ENCODE measurements at regions not wholly inside any gene's neighbourhood (a gene's known extent, or its start where the extent isn't known, plus 50 kb on each side); places are given as distances from the start of the nearest gene placed in this dataset.
"Not testable (repeated sequence)": the region's sequence is repeated elsewhere in the genome, so short reads cannot be mapped to it uniquely, and the experiment has no call there.

DNA sequence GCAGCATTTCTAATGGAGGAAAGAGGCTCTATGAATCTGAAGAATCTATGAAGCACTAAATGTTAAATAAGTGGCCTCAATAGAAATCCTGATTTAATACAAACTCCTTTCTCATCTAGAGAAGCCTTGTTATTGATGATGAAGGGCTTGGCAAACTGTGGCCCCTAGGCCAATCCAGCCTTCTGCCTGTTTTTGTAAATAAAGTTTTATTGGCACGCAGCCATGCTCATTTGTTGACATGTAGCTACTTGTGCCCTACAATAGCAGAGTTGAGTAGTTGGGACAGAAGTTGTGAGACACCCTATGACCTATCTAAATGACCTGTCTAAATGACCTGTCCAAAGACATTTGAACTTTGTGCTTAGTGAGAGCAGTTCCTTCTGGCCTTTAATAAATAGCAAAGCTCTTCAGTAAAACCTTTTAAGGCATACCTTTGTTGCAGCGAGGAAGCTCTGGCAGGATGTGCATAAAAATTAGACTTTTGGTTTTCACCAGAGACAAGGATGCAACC is 484.4 kb upstream of the SPRED2 start:
- H3K4me1 Mint-ChIP-seq, result peaks cover 0 to 2% of the 10 kb centered on the region in 2 donors
- H3K9me3 Mint-ChIP-seq, result peaks cover 0 to 2% (median 0%) of the 10 kb centered on the region in 6 donors
- no peak for DNase-seq
- no peaks in the 10 kb centered on the region for H3K27me3 Mint-ChIP-seq (ENCODE audit: low read depth in 3 of 3)
- H3K4me3 Mint-ChIP-seq, result no peak overlapping the region
- no peaks in the 10 kb centered on the region for H3K36me3 Mint-ChIP-seq
- no peak overlapping the region for H3K27ac Mint-ChIP-seq

DNA sequence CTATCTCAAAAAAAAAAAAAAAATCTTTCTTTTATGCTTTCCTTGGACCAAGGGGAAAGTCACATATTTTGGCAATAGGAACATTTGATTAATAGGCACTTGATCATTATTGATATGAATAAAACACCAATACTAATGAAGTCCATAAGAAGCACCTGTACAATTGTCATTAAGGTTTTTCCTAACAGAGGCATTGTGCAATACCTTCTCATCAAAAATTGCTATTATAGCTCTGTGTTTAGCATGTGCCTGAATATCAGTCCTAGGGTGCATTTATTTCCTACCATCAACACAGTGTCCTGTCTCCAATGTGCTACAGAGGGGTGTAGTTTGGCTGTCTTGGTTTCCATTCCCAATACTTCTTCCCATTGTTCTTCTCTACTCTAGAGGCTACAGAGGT is 483.8 kb upstream of the SPRED2 start:
- DNase-seq, result no peak
- H3K27ac Mint-ChIP-seq, result no peak overlapping the region
- H3K27me3 Mint-ChIP-seq (ENCODE audit: low read depth in 3 of 3), result no peaks in the 10 kb centered on the region
- peaks cover 0 to 2% (median 0%) of the 10 kb centered on the region in 6 donors for H3K9me3 Mint-ChIP-seq
- H3K4me3 Mint-ChIP-seq, result no peak overlapping the region
- H3K36me3 Mint-ChIP-seq, result no peaks in the 10 kb centered on the region
- H3K4me1 Mint-ChIP-seq, result no peaks in the 10 kb centered on the region

- Mint-ChIP-seq H3K4me3 (no peak overlapping the region), H3K36me3 (no peaks in the 10 kb centered on the region), H3K27ac (no peak overlapping the region), H3K4me1 (no peaks in the 10 kb centered on the region), H3K27me3 (ENCODE audit: low read depth in 3 of 3) (no peaks in the 10 kb centered on the region), H3K9me3 (peaks cover 0 to 2% (median 0%) of the 10 kb centered on the region in 6 donors)
- no peak for DNase-seq
Observed at GRCh38 chr2:65915273-65915672, 482.9 kb upstream of the SPRED2 start.

DNA sequence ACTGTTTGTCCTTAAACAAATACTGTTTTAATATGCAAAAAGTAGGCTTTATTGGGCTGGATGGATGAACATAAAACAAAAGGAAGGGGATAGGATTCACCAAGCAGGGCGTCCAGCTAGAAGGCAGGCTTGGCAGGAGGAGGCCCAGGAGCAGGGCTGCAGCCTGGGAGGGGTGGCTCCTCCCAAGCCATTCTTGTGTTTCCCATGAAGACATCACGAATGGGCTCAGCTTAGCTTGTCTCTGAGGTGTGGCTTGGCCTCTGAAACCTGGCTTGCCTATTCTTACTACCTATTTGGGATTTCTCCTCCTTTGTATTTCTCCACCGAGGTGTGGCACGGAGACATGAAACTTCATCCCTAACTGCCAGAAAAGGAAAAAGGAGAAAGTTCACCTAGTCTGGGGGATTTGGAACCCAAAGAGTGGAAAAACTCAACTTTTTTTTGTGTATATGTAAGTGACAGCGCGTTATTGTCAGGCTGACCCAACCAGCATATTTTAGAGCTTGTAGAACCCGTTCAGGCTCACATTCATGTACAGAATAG is 481.9 kb upstream of the SPRED2 start:
- no peaks in the 10 kb centered on the region for H3K4me1 Mint-ChIP-seq
- no peak overlapping the region for H3K4me3 Mint-ChIP-seq
- no peaks in the 10 kb centered on the region for H3K27me3 Mint-ChIP-seq (ENCODE audit: low read depth in 3 of 3)
- no peak overlapping the region for H3K27ac Mint-ChIP-seq
- no peak for DNase-seq
- no peaks in the 10 kb centered on the region for H3K36me3 Mint-ChIP-seq
- H3K9me3 Mint-ChIP-seq, result peaks cover 0 to 2% (median 0%) of the 10 kb centered on the region in 6 donors

- H3K27ac Mint-ChIP-seq, result no peak overlapping the region
- no peaks in the 10 kb centered on the region for H3K27me3 Mint-ChIP-seq (ENCODE audit: low read depth in 3 of 3)
- no peak overlapping the region for H3K4me3 Mint-ChIP-seq
- no peaks in the 10 kb centered on the region for H3K36me3 Mint-ChIP-seq
- peaks cover 0 to 2% (median 0%) of the 10 kb centered on the region in 6 donors for H3K9me3 Mint-ChIP-seq
- H3K4me1 Mint-ChIP-seq, result no peaks in the 10 kb centered on the region
- DNase-seq, result no peak
Observed at GRCh38 chr2:65913813-65914212, 481.4 kb upstream of the SPRED2 start.

DNA sequence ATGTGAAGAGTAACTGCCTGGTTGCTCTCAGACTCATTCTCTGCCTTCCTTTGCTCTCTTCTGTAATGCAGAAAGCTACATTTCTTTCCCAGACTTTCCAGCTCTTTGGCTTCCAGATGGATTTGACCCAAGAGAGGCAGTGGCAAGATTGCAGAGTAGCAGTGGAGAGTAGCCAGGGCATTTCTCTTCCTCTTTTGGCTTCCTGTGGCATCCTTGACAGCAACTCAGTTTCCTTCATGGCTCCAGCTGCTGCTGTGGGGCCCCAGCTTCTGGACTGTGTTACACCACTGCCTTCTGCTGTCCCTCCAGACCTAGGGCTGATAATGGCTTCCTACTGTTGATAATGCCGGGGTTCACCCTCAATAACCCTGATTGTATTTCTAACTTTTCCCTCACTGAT is 469.4 kb upstream of the SPRED2 start:
- H3K27me3 Mint-ChIP-seq (ENCODE audit: low read depth in 3 of 3), result peaks cover 0 to 4% (median 2%) of the 10 kb centered on the region in 3 donors
- peaks cover 0 to 12% (median 3%) of the 10 kb centered on the region in 6 donors for H3K9me3 Mint-ChIP-seq
- no peak for DNase-seq
- no peaks in the 10 kb centered on the region for H3K4me1 Mint-ChIP-seq
- H3K4me3 Mint-ChIP-seq, result no peak overlapping the region
- H3K27ac Mint-ChIP-seq, result no peak overlapping the region
- no peaks in the 10 kb centered on the region for H3K36me3 Mint-ChIP-seq

GRCh38 chr2:65896446-65896845 is 464.0 kb upstream of the SPRED2 start:
- H3K4me3 Mint-ChIP-seq, result no peak overlapping the region
- no peaks in the 10 kb centered on the region for H3K4me1 Mint-ChIP-seq
- DNase-seq, result no peak
- no peaks in the 10 kb centered on the region for H3K36me3 Mint-ChIP-seq
- no peak overlapping the region for H3K27ac Mint-ChIP-seq
- peaks cover 0 to 8% (median 2%) of the 10 kb centered on the region in 6 donors for H3K9me3 Mint-ChIP-seq
- peaks cover 0 to 4% (median 2%) of the 10 kb centered on the region in 3 donors for H3K27me3 Mint-ChIP-seq (ENCODE audit: low read depth in 3 of 3)

DNA sequence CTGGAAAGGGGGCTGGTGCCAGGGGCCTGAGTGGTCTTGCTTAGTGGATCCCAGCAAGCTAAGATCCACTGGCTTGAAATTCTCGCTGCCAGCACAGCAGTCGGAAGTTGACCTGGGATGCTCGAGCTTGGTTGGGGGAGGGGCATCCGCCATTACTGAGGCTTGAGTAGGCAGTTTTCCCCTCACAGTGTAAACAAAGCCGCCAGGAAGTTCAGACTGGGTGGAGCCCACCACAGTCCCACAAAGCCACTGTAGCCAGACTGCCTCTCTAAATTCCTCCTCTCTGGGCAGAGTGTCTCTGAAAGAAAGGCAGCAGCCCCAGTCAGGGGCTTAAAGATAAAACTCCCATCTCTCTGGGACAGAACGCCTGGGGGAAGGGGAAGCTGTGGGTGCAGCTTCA is 457.7 kb upstream of the SPRED2 start:
- not testable (repeated sequence) for H3K27me3 Mint-ChIP-seq (ENCODE audit: low read depth in 3 of 3); H3K36me3 Mint-ChIP-seq; H3K4me3 Mint-ChIP-seq; H3K4me1 Mint-ChIP-seq; DNase-seq; H3K9me3 Mint-ChIP-seq; H3K27ac Mint-ChIP-seq

DNA sequence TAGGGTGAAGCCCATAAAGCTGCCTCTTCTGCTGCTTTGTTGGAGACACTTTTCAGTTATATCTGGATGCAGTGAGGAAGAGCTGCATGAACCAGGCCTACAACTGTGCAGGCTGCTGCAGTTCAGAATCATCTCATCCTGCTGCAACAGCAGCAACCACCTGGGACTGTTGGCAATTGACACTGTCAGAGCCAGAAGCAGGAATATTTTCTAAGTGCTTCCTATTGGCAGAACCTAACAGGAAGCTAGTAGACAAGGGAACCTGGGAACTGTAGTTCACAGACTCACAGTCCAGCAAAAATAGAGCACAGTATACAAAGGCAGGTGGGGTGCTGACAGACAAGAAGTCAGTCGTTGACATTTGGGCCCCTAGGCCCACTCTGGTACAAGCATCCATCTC is 452.9 kb upstream of the SPRED2 start:
- Mint-ChIP-seq H3K27ac (no peak overlapping the region), H3K27me3 (ENCODE audit: low read depth in 3 of 3) (no peaks in the 10 kb centered on the region)

GRCh38 chr2:65881592-65881991 is 449.2 kb upstream of the SPRED2 start:
- H3K9me3 Mint-ChIP-seq, result peaks cover 0 to 3% (median 0%) of the 10 kb centered on the region in 6 donors

More for the DNA sequence above, 452.9 kb upstream of the SPRED2 start:
- H3K9me3 Mint-ChIP-seq, result peaks cover 0 to 5% (median 0%) of the 10 kb centered on the region in 6 donors
- DNase-seq, result no peak
- H3K4me1 Mint-ChIP-seq, result no peaks in the 10 kb centered on the region
- no peak overlapping the region for H3K4me3 Mint-ChIP-seq
- peaks cover 0 to 3% (median 0%) of the 10 kb centered on the region in 3 donors for H3K36me3 Mint-ChIP-seq

GRCh38 chr2:65880436-65880835 is 448.0 kb upstream of the SPRED2 start:
- Mint-ChIP-seq H3K27ac (no peak overlapping the region), H3K4me1 (no peaks in the 10 kb centered on the region), H3K27me3 (ENCODE audit: low read depth in 3 of 3) (peaks cover 0 to 3% (median 0%) of the 10 kb centered on the region in 3 donors), H3K9me3 (no peaks in the 10 kb centered on the region), H3K36me3 (no peaks in the 10 kb centered on the region), H3K4me3 (no peak overlapping the region)
- DNase-seq, result no peak

More at GRCh38 chr2:65881592-65881991, 449.2 kb upstream of the SPRED2 start:
- no peak overlapping the region for H3K4me3 Mint-ChIP-seq
- H3K27ac Mint-ChIP-seq, result no peak overlapping the region
- no peaks in the 10 kb centered on the region for H3K36me3 Mint-ChIP-seq
- H3K4me1 Mint-ChIP-seq, result no peaks in the 10 kb centered on the region
- peaks cover 0 to 3% (median 0%) of the 10 kb centered on the region in 3 donors for H3K27me3 Mint-ChIP-seq (ENCODE audit: low read depth in 3 of 3)
- DNase-seq, result no peak

- no peaks in the 10 kb centered on the region for H3K36me3 Mint-ChIP-seq
- no peak overlapping the region for H3K4me3 Mint-ChIP-seq
- no peaks in the 10 kb centered on the region for H3K9me3 Mint-ChIP-seq
- H3K27me3 Mint-ChIP-seq (ENCODE audit: low read depth in 3 of 3), result peaks cover 0 to 3% (median 0%) of the 10 kb centered on the region in 3 donors
- no peaks in the 10 kb centered on the region for H3K4me1 Mint-ChIP-seq
- no peak for DNase-seq
- H3K27ac Mint-ChIP-seq, result no peak overlapping the region
Observed at GRCh38 chr2:65878011-65878340, 445.6 kb upstream of the SPRED2 start.

DNA sequence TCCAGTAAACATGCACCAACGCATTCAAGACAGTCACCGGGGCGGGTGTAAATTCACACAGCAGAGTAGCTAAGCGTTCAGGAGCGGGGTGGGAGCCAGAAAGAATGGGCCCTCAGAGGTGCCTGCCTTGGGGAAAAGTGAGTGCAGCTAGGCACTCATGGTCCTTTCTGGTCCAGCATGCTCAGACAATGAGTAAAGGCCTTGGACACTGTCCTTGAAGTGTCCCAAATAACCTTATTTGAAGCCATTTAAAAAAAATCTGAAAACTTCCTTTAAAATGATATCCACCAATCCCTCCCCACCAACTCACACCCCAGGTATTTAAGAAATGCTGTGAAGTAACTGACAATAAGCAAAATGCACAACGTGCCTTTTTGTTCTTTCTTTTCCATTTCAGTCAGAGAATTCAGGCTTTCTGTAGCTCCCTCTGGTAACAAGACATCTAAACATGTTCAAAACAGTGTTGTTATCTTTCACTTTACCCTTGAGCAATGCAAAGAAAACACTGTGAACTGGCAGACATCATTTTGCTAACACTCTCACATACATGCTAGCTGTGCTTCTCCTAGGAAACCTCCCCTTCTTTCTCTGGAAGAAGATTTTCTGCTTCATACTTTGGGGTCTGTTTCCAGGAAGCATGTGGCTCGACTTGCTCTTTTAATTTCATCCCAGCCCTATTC is 445.1 kb upstream of the SPRED2 start:
- Mint-ChIP-seq H3K9me3 (no peaks in the 10 kb centered on the region), H3K27me3 (ENCODE audit: low read depth in 3 of 3) (peaks cover 0 to 3% (median 0%) of the 10 kb centered on the region in 3 donors), H3K4me3 (no peak overlapping the region), H3K27ac (no peak overlapping the region), H3K4me1 (no peaks in the 10 kb centered on the region), H3K36me3 (no peaks in the 10 kb centered on the region)
- DNase-seq, result no peak

- H3K4me3 Mint-ChIP-seq, result no peak overlapping the region
- peaks cover 0 to 3% (median 0%) of the 10 kb centered on the region in 3 donors for H3K27me3 Mint-ChIP-seq (ENCODE audit: low read depth in 3 of 3)
- no peaks in the 10 kb centered on the region for H3K9me3 Mint-ChIP-seq
- no peaks in the 10 kb centered on the region for H3K36me3 Mint-ChIP-seq
- H3K27ac Mint-ChIP-seq, result no peak overlapping the region
- H3K4me1 Mint-ChIP-seq, result no peaks in the 10 kb centered on the region
- no peak for DNase-seq
Observed at GRCh38 chr2:65876114-65876513, 443.7 kb upstream of the SPRED2 start.

DNA sequence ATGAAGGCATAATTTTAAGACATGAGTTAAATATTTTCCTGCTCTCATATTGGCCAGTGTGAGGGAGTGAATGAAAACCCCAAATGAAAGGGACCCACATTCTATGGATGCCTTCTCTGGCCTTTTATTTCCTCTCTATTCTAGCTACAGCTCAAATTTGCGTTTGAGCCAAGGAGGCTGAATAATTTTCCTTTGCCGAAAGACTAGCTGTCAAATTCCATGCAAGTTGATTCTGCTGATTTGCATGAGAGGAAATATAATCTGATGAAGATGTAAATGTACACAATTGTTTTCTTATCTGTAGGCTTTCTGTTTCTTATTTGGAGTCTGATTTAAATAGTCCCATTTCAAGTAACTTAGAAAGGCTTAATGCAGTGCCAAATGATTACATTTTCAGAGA is 438.4 kb upstream of the SPRED2 start:
- Mint-ChIP-seq H3K27me3 (ENCODE audit: low read depth in 3 of 3) (peaks cover 0 to 4% (median 2%) of the 10 kb centered on the region in 3 donors), H3K4me1 (no peaks in the 10 kb centered on the region), H3K36me3 (no peaks in the 10 kb centered on the region), H3K4me3 (no peak overlapping the region), H3K9me3 (peaks cover 0 to 3% (median 0%) of the 10 kb centered on the region in 6 donors), H3K27ac (no peak overlapping the region)
- no peak for DNase-seq
